ENCODE measurements at regions not wholly inside any gene's neighbourhood (a gene's known extent, or its start where the extent isn't known, plus 50 kb on each side); places are given as distances from the start of the nearest gene placed in this dataset.

GRCh38 chr12:105803292-105803691 lies 335.5 kb downstream of the NUAK1 start:
- Histone ChIP-seq H3K27me3 (ENCODE audit: low read depth, low read length) (no peaks in the 10 kb centered on the region), H3K4me3 (ENCODE audit: low read depth in 1 of 2, low read length in 2 of 2) (no peak overlapping the region), H3K36me3 (ENCODE audit: control insufficient read depth in 1 of 2, insufficient read depth in 2 of 2, low read length in 2 of 2) (no peaks in the 10 kb centered on the region), H3K27ac (ENCODE audit: low read length) (no peak overlapping the region), H3K4me1 (ENCODE audit: control insufficient read depth in 1 of 2, insufficient read depth in 2 of 2, low read length in 2 of 2) (no peaks in the 10 kb centered on the region), H3K9me3 (ENCODE audit: control insufficient read depth in 1 of 2, low read length in 2 of 2) (no peaks in the 10 kb centered on the region)

GRCh38 chr12:105804591-105805265 lies 334.0 kb downstream of the NUAK1 start:
- Histone ChIP-seq H3K27me3 (ENCODE audit: low read depth, low read length) (no peaks in the 10 kb centered on the region), H3K9me3 (ENCODE audit: control insufficient read depth in 1 of 2, low read length in 2 of 2) (no peaks in the 10 kb centered on the region), H3K4me1 (ENCODE audit: control insufficient read depth in 1 of 2, insufficient read depth in 2 of 2, low read length in 2 of 2) (no peaks in the 10 kb centered on the region), H3K36me3 (ENCODE audit: control insufficient read depth in 1 of 2, insufficient read depth in 2 of 2, low read length in 2 of 2) (no peaks in the 10 kb centered on the region), H3K27ac (ENCODE audit: low read length) (no peak overlapping the region), H3K4me3 (ENCODE audit: low read depth in 1 of 2, low read length in 2 of 2) (no peak overlapping the region)

GRCh38 chr12:105805730-105806399 lies 332.9 kb downstream of the NUAK1 start:
- H3K27ac ChIP-seq (ENCODE audit: low read length), result no peak overlapping the region
- no peaks in the 10 kb centered on the region for H3K4me1 ChIP-seq (ENCODE audit: control insufficient read depth in 1 of 2, insufficient read depth in 2 of 2, low read length in 2 of 2)
- H3K9me3 ChIP-seq (ENCODE audit: control insufficient read depth in 1 of 2, low read length in 2 of 2), result no peaks in the 10 kb centered on the region
- H3K36me3 ChIP-seq (ENCODE audit: control insufficient read depth in 1 of 2, insufficient read depth in 2 of 2, low read length in 2 of 2), result no peaks in the 10 kb centered on the region
- H3K4me3 ChIP-seq (ENCODE audit: low read depth in 1 of 2, low read length in 2 of 2), result no peak overlapping the region
- no peaks in the 10 kb centered on the region for H3K27me3 ChIP-seq (ENCODE audit: low read depth, low read length)

- H3K36me3 ChIP-seq (ENCODE audit: control insufficient read depth in 1 of 2, insufficient read depth in 2 of 2, low read length in 2 of 2), result no peaks in the 10 kb centered on the region
- H3K4me1 ChIP-seq (ENCODE audit: control insufficient read depth in 1 of 2, insufficient read depth in 2 of 2, low read length in 2 of 2), result no peaks in the 10 kb centered on the region
- H3K27me3 ChIP-seq (ENCODE audit: low read depth, low read length), result no peaks in the 10 kb centered on the region
- no peaks in the 10 kb centered on the region for H3K9me3 ChIP-seq (ENCODE audit: control insufficient read depth in 1 of 2, low read length in 2 of 2)
- no peak overlapping the region for H3K27ac ChIP-seq (ENCODE audit: low read length)
- H3K4me3 ChIP-seq (ENCODE audit: low read depth in 1 of 2, low read length in 2 of 2), result no peak overlapping the region
Measured at GRCh38 chr12:105806400-105806770, 332.4 kb downstream of the NUAK1 start.

- Histone ChIP-seq H3K9me3 (ENCODE audit: control insufficient read depth in 1 of 2, low read length in 2 of 2) (no peaks in the 10 kb centered on the region), H3K27ac (ENCODE audit: low read length) (no peak overlapping the region), H3K27me3 (ENCODE audit: low read depth, low read length) (no peaks in the 10 kb centered on the region), H3K4me3 (ENCODE audit: low read depth in 1 of 2, low read length in 2 of 2) (no peak overlapping the region), H3K4me1 (ENCODE audit: control insufficient read depth in 1 of 2, insufficient read depth in 2 of 2, low read length in 2 of 2) (no peaks in the 10 kb centered on the region), H3K36me3 (ENCODE audit: control insufficient read depth in 1 of 2, insufficient read depth in 2 of 2, low read length in 2 of 2) (no peaks in the 10 kb centered on the region)
Measured at GRCh38 chr12:105812366-105812765, 326.4 kb downstream of the NUAK1 start.

- H3K4me1 ChIP-seq (ENCODE audit: control insufficient read depth in 1 of 2, insufficient read depth in 2 of 2, low read length in 2 of 2), result no peaks in the 10 kb centered on the region
- no peaks in the 10 kb centered on the region for H3K36me3 ChIP-seq (ENCODE audit: control insufficient read depth in 1 of 2, insufficient read depth in 2 of 2, low read length in 2 of 2)
- H3K27me3 ChIP-seq (ENCODE audit: low read depth, low read length), result no peaks in the 10 kb centered on the region
Measured at GRCh38 chr12:105813201-105813600, 325.6 kb downstream of the NUAK1 start.

GRCh38 chr12:105814283-105814682 lies 324.5 kb downstream of the NUAK1 start:
- no peak overlapping the region for H3K4me3 ChIP-seq (ENCODE audit: low read depth in 1 of 2, low read length in 2 of 2)
- no peaks in the 10 kb centered on the region for H3K27me3 ChIP-seq (ENCODE audit: low read depth, low read length)
- H3K36me3 ChIP-seq (ENCODE audit: control insufficient read depth in 1 of 2, insufficient read depth in 2 of 2, low read length in 2 of 2), result no peaks in the 10 kb centered on the region
- no peak overlapping the region for H3K27ac ChIP-seq (ENCODE audit: low read length)
- H3K9me3 ChIP-seq (ENCODE audit: control insufficient read depth in 1 of 2, low read length in 2 of 2), result no peaks in the 10 kb centered on the region
- H3K4me1 ChIP-seq (ENCODE audit: control insufficient read depth in 1 of 2, insufficient read depth in 2 of 2, low read length in 2 of 2), result no peaks in the 10 kb centered on the region

More at GRCh38 chr12:105813201-105813600, 325.6 kb downstream of the NUAK1 start:
- no peak overlapping the region for H3K27ac ChIP-seq (ENCODE audit: low read length)
- no peaks in the 10 kb centered on the region for H3K9me3 ChIP-seq (ENCODE audit: control insufficient read depth in 1 of 2, low read length in 2 of 2)
- H3K4me3 ChIP-seq (ENCODE audit: low read depth in 1 of 2, low read length in 2 of 2), result no peak overlapping the region

- H3K4me1 ChIP-seq (ENCODE audit: control insufficient read depth in 1 of 2, insufficient read depth in 2 of 2, low read length in 2 of 2), result no peaks in the 10 kb centered on the region
- H3K9me3 ChIP-seq (ENCODE audit: control insufficient read depth in 1 of 2, low read length in 2 of 2), result no peaks in the 10 kb centered on the region
- H3K4me3 ChIP-seq (ENCODE audit: low read depth in 1 of 2, low read length in 2 of 2), result no peak overlapping the region
- H3K27me3 ChIP-seq (ENCODE audit: low read depth, low read length), result no peaks in the 10 kb centered on the region
- no peak overlapping the region for H3K27ac ChIP-seq (ENCODE audit: low read length)
- no peaks in the 10 kb centered on the region for H3K36me3 ChIP-seq (ENCODE audit: control insufficient read depth in 1 of 2, insufficient read depth in 2 of 2, low read length in 2 of 2)
Measured at GRCh38 chr12:105819549-105819948, 319.2 kb downstream of the NUAK1 start.

- no peaks in the 10 kb centered on the region for H3K27me3 ChIP-seq (ENCODE audit: low read depth, low read length)
- H3K36me3 ChIP-seq (ENCODE audit: control insufficient read depth in 1 of 2, insufficient read depth in 2 of 2, low read length in 2 of 2), result no peaks in the 10 kb centered on the region
- H3K4me3 ChIP-seq (ENCODE audit: low read depth in 1 of 2, low read length in 2 of 2), result no peak overlapping the region
- H3K4me1 ChIP-seq (ENCODE audit: control insufficient read depth in 1 of 2, insufficient read depth in 2 of 2, low read length in 2 of 2), result no peaks in the 10 kb centered on the region
- H3K9me3 ChIP-seq (ENCODE audit: control insufficient read depth in 1 of 2, low read length in 2 of 2), result no peaks in the 10 kb centered on the region
- H3K27ac ChIP-seq (ENCODE audit: low read length), result no peak overlapping the region
Measured at GRCh38 chr12:105820429-105821125, 318.2 kb downstream of the NUAK1 start.

GRCh38 chr12:105822131-105823105 lies 316.3 kb downstream of the NUAK1 start:
- H3K9me3 ChIP-seq (ENCODE audit: control insufficient read depth in 1 of 2, low read length in 2 of 2), result no peaks in the 10 kb centered on the region
- no peak overlapping the region for H3K4me3 ChIP-seq (ENCODE audit: low read depth in 1 of 2, low read length in 2 of 2)
- H3K27me3 ChIP-seq (ENCODE audit: low read depth, low read length), result no peaks in the 10 kb centered on the region
- H3K4me1 ChIP-seq (ENCODE audit: control insufficient read depth in 1 of 2, insufficient read depth in 2 of 2, low read length in 2 of 2), result no peaks in the 10 kb centered on the region
- no peak overlapping the region for H3K27ac ChIP-seq (ENCODE audit: low read length)
- no peaks in the 10 kb centered on the region for H3K36me3 ChIP-seq (ENCODE audit: control insufficient read depth in 1 of 2, insufficient read depth in 2 of 2, low read length in 2 of 2)

GRCh38 chr12:105823810-105824209 lies 314.9 kb downstream of the NUAK1 start:
- Histone ChIP-seq H3K4me3 (ENCODE audit: low read depth in 1 of 2, low read length in 2 of 2) (no peak overlapping the region), H3K9me3 (ENCODE audit: control insufficient read depth in 1 of 2, low read length in 2 of 2) (no peaks in the 10 kb centered on the region), H3K36me3 (ENCODE audit: control insufficient read depth in 1 of 2, insufficient read depth in 2 of 2, low read length in 2 of 2) (no peaks in the 10 kb centered on the region), H3K4me1 (ENCODE audit: control insufficient read depth in 1 of 2, insufficient read depth in 2 of 2, low read length in 2 of 2) (no peaks in the 10 kb centered on the region), H3K27me3 (ENCODE audit: low read depth, low read length) (no peaks in the 10 kb centered on the region), H3K27ac (ENCODE audit: low read length) (no peak overlapping the region)
